Tongue (tissue), 1 donor: ENCODE measurements at regions not wholly inside any gene's neighbourhood (a gene's known extent, or its start where the extent isn't known, plus 50 kb on each side); places are given as distances from the start of the nearest gene placed in this dataset.
"Not testable (repeated sequence)": the region's sequence is repeated elsewhere in the genome, so short reads cannot be mapped to it uniquely, and the experiment has no call there.

Experiments used
- DNase-seq: peaks from one replicate; pipeline ENCODE4 v3.0.0-alpha.2; 2015

DNA sequence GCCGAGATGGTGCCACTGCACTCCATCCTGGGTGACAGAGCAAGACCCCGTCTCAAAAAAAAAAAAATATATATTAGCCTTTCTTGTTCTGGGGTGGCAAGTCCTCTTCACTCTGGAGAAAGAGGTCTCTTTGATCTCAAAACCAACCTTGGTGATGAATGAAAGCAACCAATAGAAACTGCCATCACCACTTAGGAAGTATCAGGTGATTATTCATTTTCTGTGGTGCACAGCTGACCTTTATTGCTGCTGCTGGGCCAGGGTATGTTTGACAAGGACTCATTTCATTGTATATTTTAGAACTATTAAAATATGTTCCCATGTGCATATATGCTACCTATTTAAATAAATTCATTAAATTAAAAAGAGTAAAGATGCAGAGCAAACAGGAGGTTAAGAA is 76.0 kb upstream of the KIT start:
- DNase-seq = no peak

DNA sequence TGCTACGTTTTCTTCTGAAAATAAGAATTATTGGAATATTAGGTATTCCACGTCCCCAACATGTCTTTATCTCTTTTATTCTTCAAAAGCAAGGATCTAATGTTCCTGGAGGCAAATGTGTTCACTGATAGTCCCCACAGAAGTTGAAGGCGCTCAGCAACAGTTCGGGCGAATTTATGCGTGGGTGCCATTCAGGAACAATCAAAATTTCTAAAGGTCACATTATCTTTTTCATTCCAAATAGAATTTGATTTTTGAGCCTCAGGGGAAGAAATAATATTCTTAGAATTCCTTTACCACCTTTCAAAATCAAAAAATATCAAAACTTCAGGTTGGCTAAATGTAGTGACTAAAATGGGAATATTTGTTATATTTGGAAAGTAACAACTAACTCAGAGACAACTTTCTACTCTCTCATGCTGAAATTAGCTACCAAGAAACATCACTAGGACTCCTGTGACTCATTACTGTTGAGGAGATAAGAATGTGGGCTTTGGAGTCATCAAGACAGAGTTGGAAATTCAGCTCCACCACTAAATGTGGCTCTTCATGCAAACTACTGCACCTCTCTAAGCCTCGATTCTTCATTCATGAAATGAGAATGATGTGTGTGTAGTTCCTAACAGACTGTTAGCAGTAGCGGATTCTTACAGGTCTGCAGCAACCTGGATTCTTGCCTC is 72.3 kb upstream of the KIT start:
- DNase-seq = no peak

DNA sequence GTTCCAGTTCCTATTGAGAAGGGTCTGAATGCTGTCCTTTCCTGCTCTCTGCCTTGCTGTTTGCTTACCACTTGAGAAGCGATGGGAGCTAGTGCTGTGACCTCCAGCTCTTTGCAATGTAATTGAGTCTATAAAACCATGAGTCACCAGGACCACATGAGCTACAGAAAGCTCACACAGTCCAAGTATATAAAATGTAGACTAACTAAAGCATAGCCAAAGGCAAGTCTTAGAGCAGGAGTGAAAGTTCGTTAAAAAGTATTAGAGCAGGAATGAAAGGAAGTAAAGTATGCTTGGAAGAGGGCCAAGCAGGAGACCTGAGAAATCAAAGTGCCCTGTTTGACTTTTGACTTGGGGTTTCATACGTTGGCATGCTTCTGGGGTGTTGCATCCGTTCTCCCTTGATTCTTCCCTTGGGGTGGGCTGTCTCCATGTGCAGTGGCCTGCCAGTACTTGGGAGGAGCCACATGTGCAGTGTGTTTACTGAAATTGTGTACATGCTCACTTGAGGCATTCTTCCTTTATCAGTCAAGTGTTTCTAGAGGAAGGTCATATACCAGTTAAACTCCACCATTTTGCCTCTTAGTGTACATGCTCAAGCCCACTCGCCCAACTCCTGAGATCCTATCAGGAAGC is 71.3 kb upstream of the KIT start:
- DNase-seq = no peak

DNA sequence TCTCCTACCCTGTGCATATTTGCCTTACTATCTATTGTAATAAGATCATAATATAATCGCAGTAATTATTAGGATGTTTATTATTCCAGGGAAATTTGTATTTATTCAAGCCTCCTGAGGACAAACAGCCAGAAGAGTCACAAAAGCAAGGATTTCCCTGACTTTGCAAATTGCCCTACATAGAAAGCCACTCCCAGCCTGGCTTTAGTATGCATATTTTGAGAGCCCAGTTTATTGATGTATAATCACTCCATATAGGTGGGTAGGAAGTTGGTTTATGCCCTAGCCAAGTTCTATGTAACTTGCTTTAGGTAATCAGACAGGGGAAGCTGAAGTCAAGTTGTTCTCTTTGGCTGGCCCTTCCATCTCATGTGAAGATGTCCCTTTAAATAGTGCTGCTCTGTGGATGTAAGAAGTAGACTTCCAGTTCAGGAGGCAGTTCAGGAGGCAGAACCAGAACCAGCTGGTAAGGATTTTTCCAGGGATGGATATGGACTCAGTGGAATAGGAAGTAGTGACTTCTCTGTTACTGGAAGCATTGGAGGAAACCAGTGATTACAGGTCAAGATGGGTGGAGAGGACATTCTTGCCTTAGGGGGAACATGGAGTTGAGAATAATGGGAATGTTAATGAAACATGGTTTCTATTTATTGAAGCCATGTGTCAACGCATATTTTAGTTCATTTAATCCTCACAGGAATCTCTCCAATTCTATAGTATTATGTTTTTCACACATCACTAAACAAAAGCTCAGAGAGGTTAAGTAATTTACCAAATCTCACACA is 70.5 kb upstream of the KIT start:
- DNase-seq = no peak

DNA sequence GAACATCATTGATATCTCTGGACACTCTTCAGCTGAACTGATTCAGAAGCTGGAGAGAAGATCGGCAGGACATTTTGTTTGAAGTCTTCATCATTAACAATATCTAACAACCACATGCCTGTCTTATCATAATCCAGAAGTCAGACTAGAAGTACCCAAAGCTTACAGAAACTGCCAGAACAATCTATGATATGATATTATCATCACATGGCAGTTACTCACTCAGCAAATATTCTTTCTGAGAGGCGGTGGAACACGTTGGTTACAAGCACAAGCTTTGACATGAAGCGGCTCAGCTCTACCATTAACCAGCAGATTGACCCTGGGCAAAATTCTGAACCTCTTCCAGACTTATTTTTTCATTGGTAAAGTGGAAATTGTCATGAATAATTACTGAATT is 69.4 kb upstream of the KIT start:
- no peak for DNase-seq

DNA sequence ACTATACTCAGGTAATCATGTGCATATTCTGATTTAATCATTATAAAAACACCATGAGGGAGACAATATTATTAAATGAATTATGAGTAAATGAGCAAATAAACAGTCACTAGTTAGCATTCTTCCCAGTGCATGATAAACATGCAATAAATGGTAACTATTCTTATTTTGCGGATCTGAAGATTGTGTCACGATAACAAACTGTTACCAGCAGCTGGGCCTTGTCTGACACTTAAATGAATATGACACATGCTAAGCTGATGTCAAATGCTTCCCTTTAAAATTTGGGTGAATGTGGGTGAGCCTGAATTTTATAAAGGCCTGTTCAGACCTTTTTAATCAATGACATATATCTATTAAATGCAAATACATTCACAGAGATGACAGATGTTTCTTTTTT is 68.2 kb upstream of the KIT start:
- no peak for DNase-seq

DNA sequence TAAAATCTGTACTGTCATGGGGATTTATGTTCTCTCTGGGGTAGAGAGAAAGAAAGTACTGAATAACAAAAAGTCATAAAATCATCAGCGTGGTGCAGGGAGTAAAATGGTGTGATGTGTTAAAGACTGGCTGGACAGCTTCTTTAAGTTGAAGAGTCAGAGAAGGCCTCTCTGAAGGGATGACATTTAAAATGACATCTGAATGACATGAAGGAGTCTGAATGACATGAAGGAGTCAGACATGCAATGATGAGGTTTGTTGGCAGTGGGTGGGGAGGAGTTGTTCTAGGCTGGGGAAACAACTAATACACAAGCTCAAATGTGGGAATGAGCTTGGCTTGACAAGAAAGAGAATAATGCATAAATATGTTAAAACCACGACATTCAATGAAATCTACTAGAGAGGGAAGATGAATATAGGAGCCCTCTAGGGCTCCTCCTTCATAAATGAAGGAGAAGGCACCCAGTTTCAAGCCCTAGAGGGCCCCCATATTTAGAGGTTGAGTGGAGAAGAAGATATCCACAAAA is 63.9 kb upstream of the KIT start:
- DNase-seq = no peak

DNA sequence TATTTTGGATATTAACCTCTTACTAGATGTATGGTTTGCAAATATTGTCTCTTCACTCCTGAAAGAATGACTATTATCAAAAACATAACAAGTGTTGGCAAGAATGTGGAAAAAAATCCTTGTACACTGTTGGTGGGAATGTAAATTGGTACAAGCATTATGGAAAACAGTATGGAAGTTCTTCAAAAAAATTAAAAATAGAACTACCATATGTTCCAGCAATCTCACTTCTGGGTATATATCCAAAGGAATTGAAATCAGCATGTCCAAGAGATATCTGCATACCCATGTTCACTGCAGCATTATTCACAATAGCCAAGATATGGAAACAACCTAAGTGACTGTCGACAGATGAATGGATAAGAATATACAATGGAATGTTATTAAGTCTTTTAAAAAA is 61.6 kb upstream of the KIT start:
- no peak for DNase-seq

DNA sequence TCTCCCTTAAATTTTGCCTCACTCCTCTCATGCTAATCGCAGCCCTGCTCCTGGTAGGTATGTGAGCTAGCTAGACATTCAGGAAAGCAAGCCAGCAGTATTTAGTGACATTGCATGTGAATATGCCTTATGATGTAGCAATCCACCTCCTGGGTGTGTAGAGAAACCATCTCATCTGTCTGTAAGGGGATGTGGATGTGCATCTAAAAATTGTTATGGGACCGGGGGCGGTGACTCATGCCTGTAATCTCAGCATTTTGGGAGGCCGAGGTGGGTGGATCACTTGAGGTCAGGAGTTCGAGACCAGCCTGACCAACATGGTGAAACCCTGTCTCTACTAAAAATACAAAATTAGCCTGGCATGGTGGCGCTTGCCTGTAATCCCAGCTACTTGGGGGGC is 60.1 kb upstream of the KIT start:
- not testable (repeated sequence) for DNase-seq

DNA sequence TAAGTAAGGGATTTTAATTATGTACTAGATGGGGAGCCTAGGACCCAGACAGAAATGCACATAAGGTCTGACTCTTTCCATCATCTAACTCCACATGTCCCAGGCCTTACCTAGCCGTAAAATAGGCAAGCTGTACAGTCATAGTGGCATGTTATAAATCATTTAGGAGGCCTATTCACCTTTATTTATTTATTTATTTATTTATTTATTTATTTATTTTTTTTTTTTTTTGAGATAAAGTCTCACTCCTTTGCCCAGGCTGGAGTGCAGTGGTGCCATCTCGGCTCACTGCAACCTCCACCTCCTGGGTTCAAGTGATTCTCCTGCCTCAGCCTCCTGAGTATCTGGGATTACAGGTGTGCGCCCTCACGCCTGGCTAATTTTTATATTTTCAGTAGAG is 55.6 kb upstream of the KIT start:
- not testable (repeated sequence) for DNase-seq

DNA sequence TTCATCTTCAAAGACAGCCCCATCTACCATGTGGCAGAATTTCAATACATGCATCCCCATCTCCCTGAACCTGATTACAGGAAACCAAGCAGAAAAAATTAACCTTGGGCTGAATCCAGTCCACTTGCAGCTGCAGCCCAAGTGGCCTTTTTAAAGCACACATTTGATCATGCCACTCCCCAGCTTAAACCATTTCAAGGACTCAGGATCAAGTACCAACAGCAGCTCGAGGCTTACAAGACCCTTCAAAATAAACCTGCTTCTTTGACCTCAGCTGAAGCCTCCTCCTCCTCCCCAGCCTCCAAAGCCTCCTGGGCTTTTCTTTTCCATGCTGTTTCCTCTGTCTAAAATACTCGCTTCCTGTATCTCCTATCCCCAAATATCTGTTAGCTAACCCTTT is 50.7 kb upstream of the KIT start:
- DNase-seq = peak; percentile 9

DNA sequence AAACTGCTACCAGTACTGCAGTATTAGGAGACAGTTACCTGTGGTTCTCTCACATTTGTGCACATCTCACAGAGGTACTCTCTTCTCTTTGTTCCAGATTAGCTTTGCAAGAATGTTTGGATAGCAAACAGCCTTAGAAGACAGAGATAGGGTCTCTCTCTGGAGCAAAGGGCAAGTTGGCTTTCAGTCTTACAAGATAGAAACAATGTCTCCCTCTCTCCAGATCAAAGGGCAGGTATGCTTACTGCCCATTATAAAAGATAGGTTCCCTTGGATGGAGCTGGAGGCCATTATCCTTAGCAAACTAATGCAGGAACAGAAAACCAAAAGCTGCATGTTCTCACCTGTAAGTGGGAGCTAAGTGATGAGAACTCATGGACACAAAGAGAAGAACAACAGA is 50.2 kb upstream of the KIT start:
- DNase-seq = no peak
